ENCODE measurements at regions not wholly inside any gene's neighbourhood (a gene's known extent, or its start where the extent isn't known, plus 50 kb on each side); places are given as distances from the start of the nearest gene placed in this dataset.

GRCh38 chr22:23373601-23374000 lies 193.3 kb downstream of the BCR start:
- TF ChIP-seq CTCF (IDR thresholded peaks at IDR 0.05) = no peak
- no peak for TF ChIP-seq POLR2A (IDR thresholded peaks at IDR 0.05)

All from heart left ventricle (tissue), 13 donors.